PC-9 (cell line): ENCODE measurements at regions not wholly inside any gene's neighbourhood (a gene's known extent, or its start where the extent isn't known, plus 50 kb on each side); places are given as distances from the start of the nearest gene placed in this dataset.

ENCODE experiments used
- BruUV-seq: library from RNA; stranded (reverse); fragments of 400-500 nt; replicated peaks from 2 replicates; lab custom pipeline; 2021; lab: Mats Ljungman, UMichigan
- CTCF ChIA-PET: fragments of 300-600 bp; sonication (Branson Sonifier 250); formaldehyde crosslinking; loops from one replicate; lab custom pipeline; 2022; ENCODE audit warnings: antibody characterized with exemption; lab: Charles Lee
- POLR2A ChIA-PET: fragments of 300-600 bp; sonication (Branson Sonifier 250); formaldehyde crosslinking; loops from one replicate; lab custom pipeline; 2022; ENCODE audit warnings: antibody characterized with exemption; ENCODE audit not compliant: unreplicated experiment; lab: Charles Lee
- DNase-seq, 2 experiments: peaks; one replicate each; pipeline versions ENCODE4 v3.0.0 to v3.0.0-alpha.2; 2015 to 2022; ENCODE audit warnings: mixed read lengths in 1 of 2
- H2AFZ ChIP-seq: fragments of 200-600 bp; sonication (generic); 2 replicates; pipeline ENCODE4 v1.8.1; 2017; ENCODE audit warnings: antibody characterized with exemption
- H3F3A ChIP-seq: fragments of 200-600 bp; sonication (generic); 2 replicates; pipeline ENCODE4 v1.8.1; 2017; ENCODE audit warnings: antibody characterized with exemption, mild to moderate bottlenecking, low read depth; ENCODE audit not compliant: insufficient read depth
- H3K27ac ChIP-seq: fragments of 200-600 bp; sonication (generic); 2 replicates; pipeline ENCODE4 v1.6.1; 2016; ENCODE audit warnings: mixed run types
- H3K27me3 ChIP-seq: fragments of 200-600 bp; sonication (generic); 2 replicates; pipeline ENCODE4 v1.6.1; 2016; ENCODE audit warnings: low read depth, mixed run types; ENCODE audit not compliant: insufficient read depth
- H3K36me3 ChIP-seq: fragments of 200-600 bp; sonication (generic); 2 replicates; pipeline ENCODE4 v1.6.1; 2016; ENCODE audit warnings: low read depth, mixed run types
- H3K4me1 ChIP-seq: fragments of 200-600 bp; sonication (generic); replicated peaks from 2 replicates; pipeline ENCODE4 v1.6.1; 2016; ENCODE audit warnings: mixed run types; ENCODE audit not compliant: insufficient read depth
- H3K4me2 ChIP-seq: fragments of 200-600 bp; sonication (generic); 2 replicates; pipeline ENCODE4 v1.6.1; 2017; ENCODE audit warnings: mixed run types
- H3K4me3 ChIP-seq: fragments of 200-600 bp; sonication (generic); 2 replicates; pipeline ENCODE4 v1.6.1; 2016; ENCODE audit warnings: mixed run types
- H3K79me2 ChIP-seq: fragments of 200-600 bp; sonication (generic); 2 replicates; pipeline ENCODE4 v1.6.1; 2017; ENCODE audit warnings: low read depth, mixed run types
- H3K9me2 ChIP-seq: fragments of 200-600 bp; sonication (generic); 2 replicates; pipeline ENCODE4 v1.8.1; 2017; ENCODE audit warnings: mild to moderate bottlenecking; ENCODE audit not compliant: insufficient read depth
- H3K9me3 ChIP-seq: fragments of 200-600 bp; sonication (generic); 2 replicates; pipeline ENCODE4 v1.8.1; 2016; ENCODE audit warnings: low read depth; ENCODE audit not compliant: insufficient read depth
- H4K20me1 ChIP-seq: fragments of 200-600 bp; sonication (generic); 2 replicates; pipeline ENCODE4 v1.8.1; 2017; ENCODE audit not compliant: insufficient read depth
- CTCF ChIP-seq: fragments of 200-600 bp; sonication (generic); conservative IDR thresholded peaks from 2 replicates; pipeline ENCODE4 v1.6.1; 2017; ENCODE audit warnings: mixed run types, antibody characterized with exemption, mild to moderate bottlenecking, moderate library complexity
- EZH2 ChIP-seq: fragments of 200-600 bp; sonication (generic); IDR thresholded peaks from 2 replicates; pipeline ENCODE4 v1.8.0; 2017; ENCODE audit warnings: antibody characterized with exemption, low read depth
- intact Hi-C: fragments of 100-400 bp; cut with micrococcal nuclease; formaldehyde crosslinking; loops from one replicate; pipeline ENCODE4 v1.10.0; 2022; ENCODE audit not compliant: unreplicated experiment

GRCh38 chr20:12079490-12079889 is 161.8 kb downstream of the BTBD3 start:
- Histone ChIP-seq H3K36me3 (no peaks in the 10 kb centered on the region), H3K27me3 (no peaks in the 10 kb centered on the region), H3K9me3 (no peaks in the 10 kb centered on the region), H3K4me1 (no peaks in the 10 kb centered on the region), H3K9me2 (no peaks in the 10 kb centered on the region), H2AFZ (0 out of 2 replicates have a peak overlapping the region, but pooled peaks have one; percentile 30), H3K4me2 (no peak overlapping the region), H3K4me3 (no peak overlapping the region), H3F3A (no peaks in the 10 kb centered on the region), H3K27ac (no peak overlapping the region), H4K20me1 (no peaks in the 10 kb centered on the region), H3K79me2 (no peaks in the 10 kb centered on the region)
- no peak for DNase-seq
- POLR2A ChIA-PET, result no interaction called here
- no TSS peak for BruUV-seq
- no peak for TF ChIP-seq CTCF
- TF ChIP-seq EZH2, result no peak
- CTCF ChIA-PET, result no interaction called here
- intact Hi-C loops, result no loop called here

GRCh38 chr20:12083269-12083668 is 165.6 kb downstream of the BTBD3 start:
- no peaks in the 10 kb centered on the region for H3F3A ChIP-seq
- H3K27me3 ChIP-seq, result no peaks in the 10 kb centered on the region
- H3K36me3 ChIP-seq, result no peaks in the 10 kb centered on the region
- H3K4me1 ChIP-seq, result no peaks in the 10 kb centered on the region
- no TSS peak for BruUV-seq
- no peaks in the 10 kb centered on the region for H3K9me2 ChIP-seq
- no peaks in the 10 kb centered on the region for H3K79me2 ChIP-seq
- TF ChIP-seq EZH2 (no peak), CTCF (no peak)
- H3K27ac ChIP-seq, result no peak overlapping the region
- no peaks in the 10 kb centered on the region for H3K9me3 ChIP-seq
- ChIA-PET CTCF (no interaction called here), POLR2A (no interaction called here)
- DNase-seq, result no peak
- no peaks in the 10 kb centered on the region for H4K20me1 ChIP-seq
- no peak overlapping the region for H3K4me3 ChIP-seq
- intact Hi-C loops, result no loop called here
- no peak overlapping the region for H3K4me2 ChIP-seq
- H2AFZ ChIP-seq, result no peak overlapping the region

- Histone ChIP-seq H3K9me2 (no peaks in the 10 kb centered on the region), H3K9me3 (no peaks in the 10 kb centered on the region), H3K27me3 (no peaks in the 10 kb centered on the region), H3K27ac (no peak overlapping the region), H3K4me3 (no peak overlapping the region), H3F3A (no peaks in the 10 kb centered on the region), H3K36me3 (no peaks in the 10 kb centered on the region), H2AFZ (no peak overlapping the region), H3K79me2 (no peaks in the 10 kb centered on the region), H4K20me1 (no peaks in the 10 kb centered on the region), H3K4me2 (no peak overlapping the region), H3K4me1 (no peaks in the 10 kb centered on the region)
- ChIA-PET CTCF (no interaction called here), POLR2A (interaction anchor here (0.6 kb wide), 1 partner anchor 300 kb away, joined by 3 read pairs; no protein-coding TSS in a partner anchor)
- TF ChIP-seq EZH2, result no peak
- TF ChIP-seq CTCF, result no peak
- no TSS peak for BruUV-seq
- intact Hi-C loops, result no loop called here
- DNase-seq, result no peak
Measured at GRCh38 chr20:12084482-12084881, 166.8 kb downstream of the BTBD3 start.
